Muscle layer of duodenum (tissue), 2 donors: ENCODE measurements at regions not wholly inside any gene's neighbourhood (a gene's known extent, or its start where the extent isn't known, plus 50 kb on each side); places are given as distances from the start of the nearest gene placed in this dataset.
A peak's percentile ranks its signal among the peaks of the same experiment; 100 is the strongest.
"Not testable (repeated sequence)": the region's sequence is repeated elsewhere in the genome, so short reads cannot be mapped to it uniquely, and the experiment has no call there.

Experiments
- H3K27ac ChIP-seq: one replicate; pipeline ENCODE4 v1.7.0; 2013; ENCODE audit warnings: mild to moderate bottlenecking, low read length
- H3K27me3 ChIP-seq: one replicate; pipeline ENCODE4 v1.7.0; 2013; ENCODE audit warnings: low read depth, mild to moderate bottlenecking, control low read depth, low read length
- H3K36me3 ChIP-seq, 2 donors: one replicate each; pipeline ENCODE4 v1.7.0; 2013; ENCODE audit warnings: low read length in 2 of 2, control low read depth in 1 of 2, mild to moderate bottlenecking in 1 of 2; ENCODE audit not compliant: insufficient read depth in 2 of 2, control insufficient read depth in 1 of 2
- H3K4me1 ChIP-seq, 2 donors: one replicate each; pipeline ENCODE4 v1.7.0; 2013; ENCODE audit warnings: low read length in 2 of 2, mild to moderate bottlenecking in 2 of 2, control low read depth in 1 of 2, moderate library complexity in 1 of 2; ENCODE audit not compliant: insufficient read depth in 2 of 2, control insufficient read depth in 1 of 2
- H3K4me3 ChIP-seq, 2 donors: one replicate each; pipeline ENCODE4 v1.7.0; 2013; ENCODE audit warnings: low read length in 2 of 2, low read depth in 1 of 2, mild to moderate bottlenecking in 1 of 2
- H3K9me3 ChIP-seq, 2 donors: one replicate each; pipeline ENCODE4 v1.7.0; 2013; ENCODE audit warnings: low read length in 2 of 2, control low read depth in 1 of 2, mild to moderate bottlenecking in 1 of 2; ENCODE audit not compliant: control insufficient read depth in 1 of 2
- donor health status: healthy.

- H3K9me3 ChIP-seq, result peaks cover 0 to 4% of the 10 kb centered on the region in 2 donors
- H3K27me3 ChIP-seq, result no peaks in the 10 kb centered on the region
- no peaks in the 10 kb centered on the region for H3K36me3 ChIP-seq
- peak overlapping the region in 1 of 2 donors; percentile 8 for H3K4me3 ChIP-seq
- H3K4me1 ChIP-seq, result no peaks in the 10 kb centered on the region
- no peak overlapping the region for H3K27ac ChIP-seq
Observed at GRCh38 chr7:63106506-63107388, 891.9 kb upstream of the ZNF722 start.

GRCh38 chr7:63111511-63111910 is 887.1 kb upstream of the ZNF722 start:
- H3K27ac ChIP-seq, H3K36me3 ChIP-seq, H3K4me1 ChIP-seq, H3K27me3 ChIP-seq, H3K4me3 ChIP-seq: not testable (repeated sequence)
- H3K9me3 ChIP-seq, result peaks cover 0 to 21% of the 10 kb centered on the region in 2 donors

GRCh38 chr7:63112764-63113712 is 885.6 kb upstream of the ZNF722 start:
- Histone ChIP-seq H3K36me3 (no peaks in the 10 kb centered on the region), H3K9me3 (peaks cover 0 to 21% of the 10 kb centered on the region in 2 donors), H3K4me3 (peak overlapping the region in 1 of 2 donors; percentile 32), H3K27me3 (no peaks in the 10 kb centered on the region), H3K4me1 (no peaks in the 10 kb centered on the region), H3K27ac (no peak overlapping the region)

- no peaks in the 10 kb centered on the region for H3K36me3 ChIP-seq
- H3K27ac ChIP-seq, result no peak overlapping the region
- H3K4me3 ChIP-seq, result peak overlapping the region in 1 of 2 donors; percentile 32
- peaks cover 0 to 21% of the 10 kb centered on the region in 2 donors for H3K9me3 ChIP-seq
- H3K4me1 ChIP-seq, result no peaks in the 10 kb centered on the region
- no peaks in the 10 kb centered on the region for H3K27me3 ChIP-seq
Observed at GRCh38 chr7:63113713-63114285, 884.9 kb upstream of the ZNF722 start.

GRCh38 chr7:63114371-63114985 is 884.2 kb upstream of the ZNF722 start:
- H3K27ac ChIP-seq, result no peak overlapping the region
- no peaks in the 10 kb centered on the region for H3K4me1 ChIP-seq
- no peaks in the 10 kb centered on the region for H3K27me3 ChIP-seq
- no peak overlapping the region for H3K4me3 ChIP-seq
- H3K36me3 ChIP-seq, result no peaks in the 10 kb centered on the region
- H3K9me3 ChIP-seq, result peaks cover 0 to 21% of the 10 kb centered on the region in 2 donors
